ENCODE measurements at regions not wholly inside any gene's neighbourhood (a gene's known extent, or its start where the extent isn't known, plus 50 kb on each side); places are given as distances from the start of the nearest gene placed in this dataset.
A peak's percentile ranks its signal among the peaks of the same experiment; 100 is the strongest.

- DNase-seq (ENCODE audit: low spot score) = no peak
Observed at GRCh38 chr3:69568951-69569350, 170.3 kb upstream of the MITF start.

- no peak for DNase-seq (ENCODE audit: low spot score)
Observed at GRCh38 chr3:69568458-69568857, 170.8 kb upstream of the MITF start.

- DNase-seq (ENCODE audit: low spot score) = no peak
Observed at GRCh38 chr3:69567710-69568052, 171.6 kb upstream of the MITF start.

- no peak for DNase-seq (ENCODE audit: low spot score)
Observed at GRCh38 chr3:69567023-69567709, 172.1 kb upstream of the MITF start.

GRCh38 chr3:69566275-69566674, 173.0 kb upstream of the MITF start:
- DNase-seq (ENCODE audit: low spot score) = no peak

- no peak for DNase-seq (ENCODE audit: low spot score)
Observed at GRCh38 chr3:69565316-69565715, 173.9 kb upstream of the MITF start.

DNA sequence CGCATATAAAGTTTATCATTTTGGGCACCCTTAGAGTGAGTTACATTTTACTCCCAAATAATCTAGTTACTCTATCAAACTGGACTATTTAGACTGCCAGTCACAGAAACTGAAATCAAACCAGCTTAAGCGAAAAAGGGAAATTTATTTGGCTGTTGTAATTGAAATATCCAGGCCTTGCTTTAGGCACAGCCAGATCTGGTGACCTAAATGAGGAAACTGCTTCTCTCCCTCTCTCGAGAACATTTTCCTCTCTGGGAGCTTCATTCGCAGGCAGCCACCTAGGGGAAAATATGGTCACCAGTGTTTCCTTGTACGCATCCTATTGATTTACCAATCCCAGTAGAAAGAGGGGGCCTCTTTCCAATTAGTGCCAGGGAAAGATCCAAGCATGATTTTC, 175.3 kb upstream of the MITF start:
- DNase-seq (ENCODE audit: low spot score) = no peak

- DNase-seq (ENCODE audit: low spot score) = no peak
Observed at GRCh38 chr3:69563151-69563550, 176.1 kb upstream of the MITF start.

- DNase-seq (ENCODE audit: low spot score) = no peak
Observed at GRCh38 chr3:69562020-69562419, 176.1 kb upstream of the FRMD4B start.

GRCh38 chr3:69560818-69561217, 174.9 kb upstream of the FRMD4B start:
- no peak for DNase-seq (ENCODE audit: low spot score)

- DNase-seq (ENCODE audit: low spot score) = no peak
Observed at GRCh38 chr3:69560116-69560515, 174.2 kb upstream of the FRMD4B start.

DNA sequence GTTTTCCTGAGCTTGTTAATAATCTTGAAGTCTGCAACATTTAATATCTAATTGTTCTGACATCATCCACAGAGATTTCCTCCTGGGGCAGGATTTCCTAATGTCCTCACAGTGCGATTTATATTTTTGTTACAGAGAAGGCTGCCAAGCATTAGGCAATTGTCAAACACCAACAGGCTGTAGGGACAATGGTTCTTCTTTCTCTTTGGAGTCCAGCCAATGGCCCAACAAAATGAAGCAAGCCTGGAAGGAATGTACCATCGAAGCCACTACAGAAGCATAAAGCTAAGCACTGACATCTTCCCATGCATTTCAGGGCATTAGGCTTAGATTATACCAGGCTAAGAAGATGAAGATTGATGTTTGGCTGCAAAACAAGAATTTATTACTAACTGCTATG, 173.0 kb upstream of the FRMD4B start:
- DNase-seq (ENCODE audit: low spot score) = peak; percentile 36

DNA sequence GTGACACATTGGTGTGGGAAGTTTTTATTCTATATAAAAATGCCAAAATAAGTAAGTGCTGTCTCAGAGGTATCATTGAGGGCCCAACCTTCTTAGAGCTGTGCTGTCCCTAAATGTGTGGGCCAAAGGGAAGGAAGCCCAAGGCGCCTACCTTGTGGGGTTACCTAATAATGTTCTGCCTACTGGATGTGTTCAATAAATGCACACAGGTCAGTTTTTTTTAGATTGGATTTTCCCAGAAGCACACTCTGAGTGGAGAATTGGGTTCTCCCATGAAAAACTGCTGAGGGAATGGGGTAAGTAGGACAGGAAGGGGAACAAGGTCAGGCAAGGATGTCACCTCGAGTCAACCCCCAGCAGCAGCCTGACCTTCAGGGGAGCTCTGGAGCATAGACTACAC, 168.7 kb upstream of the FRMD4B start:
- no peak for DNase-seq (ENCODE audit: low spot score)

- no peak for DNase-seq (ENCODE audit: low spot score)
Observed at GRCh38 chr3:69553888-69554287, 168.0 kb upstream of the FRMD4B start.

- DNase-seq (ENCODE audit: low spot score) = no peak
Observed at GRCh38 chr3:69547461-69547880, 161.6 kb upstream of the FRMD4B start.

DNA sequence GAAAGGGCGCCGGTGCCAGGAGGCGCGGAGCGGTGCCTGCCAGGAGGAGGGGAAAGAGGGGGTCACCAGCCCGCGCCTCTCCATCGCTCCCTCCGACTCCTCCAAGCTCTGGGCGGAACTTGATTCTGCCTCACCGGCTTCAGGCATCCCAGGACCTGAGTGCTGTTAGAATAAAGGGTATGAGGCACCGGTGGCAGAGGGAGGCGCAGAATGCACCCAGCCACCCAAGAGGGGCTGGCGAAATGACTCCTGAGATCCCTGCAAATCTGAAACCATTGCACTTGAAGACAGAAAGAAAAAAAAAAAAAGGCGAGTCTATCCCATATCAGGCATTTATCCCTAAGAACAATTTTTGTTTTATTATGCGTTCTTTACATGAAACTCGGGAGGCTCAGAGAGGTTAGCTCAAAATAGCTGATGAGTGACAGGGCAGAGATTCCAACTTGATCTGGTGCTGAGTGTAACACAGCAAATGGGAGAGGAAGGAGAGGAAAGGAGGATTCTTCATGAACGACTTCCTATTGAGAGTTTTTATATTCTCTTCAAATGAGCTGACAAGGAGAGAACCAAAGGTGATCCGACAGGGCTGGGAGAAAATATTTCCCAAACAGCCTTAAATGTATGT, 157.0 kb upstream of the FRMD4B start:
- DNase-seq (ENCODE audit: low spot score) = no peak

GRCh38 chr3:69542089-69542804, 156.4 kb upstream of the FRMD4B start:
- DNase-seq (ENCODE audit: low spot score) = no peak

DNA sequence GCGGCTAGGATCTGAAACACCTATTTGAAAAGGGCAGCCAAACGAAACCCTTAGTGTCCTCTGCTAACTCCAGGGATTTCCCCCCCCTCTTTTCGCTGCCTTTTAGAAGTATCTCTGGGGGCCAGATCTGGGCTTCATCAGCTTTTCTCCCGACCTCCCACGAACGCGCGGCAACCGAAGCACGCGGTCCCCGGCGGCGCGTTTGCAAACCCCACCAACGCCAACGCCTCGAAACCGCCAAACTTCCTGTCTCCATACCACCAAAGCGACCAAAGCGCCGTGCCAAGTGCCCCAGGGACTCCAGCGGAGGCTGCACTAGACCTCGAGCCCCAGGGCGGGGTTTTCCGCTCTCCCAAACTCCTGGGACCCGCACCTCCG, 155.8 kb upstream of the FRMD4B start:
- DNase-seq (ENCODE audit: low spot score) = no peak

DNA sequence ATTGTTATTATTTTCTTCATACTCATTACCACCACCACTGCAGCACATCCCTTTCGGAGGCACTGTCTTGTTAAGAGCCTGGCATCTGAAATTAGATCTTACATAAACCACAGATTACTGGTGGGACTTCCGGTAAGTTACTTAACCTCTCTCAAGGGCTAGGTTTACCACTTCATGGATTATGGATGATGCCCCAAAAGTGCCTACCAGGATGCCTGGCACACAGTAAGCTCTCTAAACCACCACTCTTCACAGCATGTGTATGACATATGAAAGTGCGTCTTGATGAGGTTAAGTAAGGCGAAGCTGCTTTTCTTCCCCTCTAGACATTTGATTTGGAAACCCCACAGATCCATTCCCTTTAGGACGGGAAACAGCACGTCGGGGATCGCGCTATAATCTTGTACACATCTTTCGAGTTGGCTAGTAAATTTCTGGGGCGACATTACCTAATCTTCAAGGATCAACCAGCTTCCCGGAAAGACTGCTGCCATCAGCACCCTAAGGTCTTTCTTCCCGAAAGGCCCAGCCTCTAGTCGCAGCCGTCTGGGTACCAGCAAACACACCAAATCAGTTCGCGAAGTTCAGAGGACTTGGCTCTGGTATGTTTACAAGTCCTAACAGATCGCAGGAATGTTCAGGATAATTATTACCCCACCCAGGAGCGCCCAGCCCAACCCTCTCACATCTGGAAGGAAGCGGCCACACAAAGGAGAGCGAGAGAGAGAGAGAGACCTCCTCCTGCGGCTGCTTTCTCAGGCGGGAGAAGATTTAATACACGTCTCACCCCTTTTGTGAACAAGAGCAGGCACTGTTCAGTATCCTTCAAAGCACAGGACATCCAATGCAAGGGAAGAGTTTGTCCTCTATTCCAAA, 155.1 kb upstream of the FRMD4B start:
- no peak for DNase-seq (ENCODE audit: low spot score)

DNA sequence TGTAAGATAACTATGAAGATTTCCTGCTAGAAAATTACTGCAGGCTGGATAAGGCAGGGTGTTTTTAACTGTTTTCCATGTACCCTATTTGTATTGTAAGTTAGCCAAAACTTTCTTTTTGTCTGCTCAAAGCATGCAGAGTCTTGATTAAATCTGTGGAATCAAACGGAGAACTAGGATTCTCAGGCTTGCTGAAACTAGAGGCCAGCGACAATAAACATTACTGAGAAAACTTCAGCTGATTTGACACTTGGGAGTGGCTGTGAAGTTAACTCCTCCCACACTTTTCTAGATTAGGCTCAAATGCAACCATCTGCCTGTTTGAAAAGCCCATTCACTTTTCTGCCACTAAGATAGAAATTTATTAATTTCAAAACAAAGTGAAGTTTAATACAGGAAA, 153.2 kb upstream of the FRMD4B start:
- DNase-seq (ENCODE audit: low spot score) = no peak

- DNase-seq (ENCODE audit: low spot score) = no peak
Observed at GRCh38 chr3:69538281-69538680, 152.4 kb upstream of the FRMD4B start.

DNA sequence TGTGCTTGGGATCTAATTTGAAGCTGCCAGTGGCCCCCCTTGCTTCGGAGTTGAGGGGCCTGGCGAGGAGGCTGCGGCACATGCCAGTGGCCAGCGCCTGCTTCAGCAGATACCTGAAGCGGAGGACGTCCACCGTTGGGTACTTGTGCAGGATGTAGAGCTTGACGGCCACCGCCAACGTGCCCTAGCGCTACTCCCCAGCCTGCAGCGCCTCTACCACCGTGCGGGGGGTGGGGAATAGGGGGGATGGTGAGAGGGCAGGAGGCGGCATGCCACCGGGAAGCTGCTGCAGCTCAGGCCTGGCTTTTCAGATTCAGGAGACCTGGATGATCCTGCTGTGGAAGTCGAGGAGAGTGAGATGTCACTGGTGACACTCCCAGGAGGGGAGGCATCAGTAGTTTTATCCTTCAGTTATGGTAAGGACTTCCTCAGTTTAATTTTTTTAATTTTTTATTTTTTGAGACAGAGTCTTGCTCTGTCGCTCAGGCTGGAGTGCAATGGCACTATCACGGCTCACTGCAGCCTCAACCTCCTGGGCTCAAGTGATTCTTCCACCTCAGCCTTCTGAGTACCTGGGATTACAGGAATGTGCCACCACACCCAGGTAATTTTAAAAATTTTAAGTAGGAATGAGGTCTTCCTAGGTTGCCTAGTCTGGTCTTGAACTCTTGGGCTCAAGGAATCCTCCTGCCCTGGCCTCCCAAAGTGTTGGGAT, 150.6 kb upstream of the FRMD4B start:
- DNase-seq (ENCODE audit: low spot score) = no peak

All from H4 (cell line).